SK-N-SH treated with all-trans-retinoic acid at 6 μM for 48 hours (cell line): ENCODE measurements at regions not wholly inside any gene's neighbourhood (a gene's known extent, or its start where the extent isn't known, plus 50 kb on each side); places are given as distances from the start of the nearest gene placed in this dataset.

Source experiments
- ATAC-seq: fragments of 200-7000 bp; cut with Tn5 transposase; 3 replicates; pipeline ENCODE4 v1.9.1; 2020; ENCODE audit warnings: mild to moderate bottlenecking, moderate library complexity
- BACH2 ChIP-seq: fragments of 250-450 bp; sonication (Bioruptor Pico); IDR thresholded peaks from 2 replicates; pipeline ENCODE4 v1.9.0; 2021; ENCODE audit warnings: mild to moderate bottlenecking, borderline replicate concordance
- CREB5 ChIP-seq: fragments of 250-450 bp; sonication (Bioruptor Pico); IDR thresholded peaks from 2 replicates; pipeline ENCODE4 v1.5.1; 2020; ENCODE audit warnings: low read depth, mild to moderate bottlenecking, moderate library complexity
- ISL1 ChIP-seq: fragments of 250-450 bp; sonication (Bioruptor Pico); IDR thresholded peaks from 2 replicates; pipeline ENCODE4 v2.1.2; 2022; ENCODE audit warnings: mild to moderate bottlenecking, moderate library complexity
- OSR1 ChIP-seq: fragments of 250-450 bp; sonication (Bioruptor Pico); IDR thresholded peaks from 2 replicates; pipeline ENCODE4 v1.8.0; 2022; ENCODE audit warnings: moderate library complexity, mild to moderate bottlenecking, inconsistent platforms
- POU6F1 ChIP-seq: fragments of 250-450 bp; sonication (Bioruptor Pico); IDR thresholded peaks from 2 replicates; pipeline ENCODE4 v1.8.0; 2021; ENCODE audit warnings: low read depth, mild to moderate bottlenecking, moderate library complexity, borderline replicate concordance
- SNAI2 ChIP-seq: fragments of 250-450 bp; sonication (Bioruptor Pico); IDR thresholded peaks from 2 replicates; pipeline ENCODE4 v1.5.0; 2020; ENCODE audit warnings: mild to moderate bottlenecking, moderate library complexity
- TCF4 ChIP-seq: fragments of 250-450 bp; sonication (Bioruptor Pico); IDR thresholded peaks from 2 replicates; pipeline ENCODE4 v1.8.0; 2021; ENCODE audit warnings: mild to moderate bottlenecking, moderate library complexity, borderline replicate concordance
- TOX ChIP-seq: fragments of 250-450 bp; sonication (Bioruptor Pico); IDR thresholded peaks from 2 replicates; pipeline ENCODE4 v1.8.0; 2021; ENCODE audit warnings: mild to moderate bottlenecking, moderate library complexity, borderline replicate concordance
- ZFP30 ChIP-seq: fragments of 450-650 bp; formaldehyde crosslinking; IDR thresholded peaks from 2 replicates; pipeline ENCODE4 v1.5.0; 2022; ENCODE audit warnings: mild to moderate bottlenecking, moderate library complexity
- ZNF565 ChIP-seq: fragments of 450-650 bp; formaldehyde crosslinking; conservative IDR thresholded peaks from 2 replicates; pipeline ENCODE4 v1.5.0; 2020; ENCODE audit warnings: low read depth, mild to moderate bottlenecking, moderate library complexity

- ATAC-seq, result no peak
- TF ChIP-seq ZNF565 (CRISPR knock-in tag) (no peak), ISL1 (CRISPR knock-in tag) (no peak), POU6F1 (CRISPR knock-in tag) (no peak), ZFP30 (CRISPR knock-in tag) (no peak), TOX (CRISPR knock-in tag) (no peak), BACH2 (CRISPR knock-in tag) (no peak), SNAI2 (no peak), TCF4 (CRISPR knock-in tag) (no peak), OSR1 (CRISPR knock-in tag) (no peak), CREB5 (CRISPR knock-in tag) (no peak)
Measured at GRCh38 chr6:159094444-159095252, 49.9 kb upstream of the TAGAP start.
